DOHH2 (cell line): ENCODE measurements at regions not wholly inside any gene's neighbourhood (a gene's known extent, or its start where the extent isn't known, plus 50 kb on each side); places are given as distances from the start of the nearest gene placed in this dataset.

Source experiments
- H3F3A ChIP-seq: fragments of 200-600 bp; sonication (generic), shearing (Covaris generic); 2 replicates; pipeline ENCODE4 v1.6.0; 2016; ENCODE audit warnings: antibody characterized with exemption, mild to moderate bottlenecking; ENCODE audit not compliant: control insufficient read depth, insufficient read depth
- H3K27ac ChIP-seq: fragments of 200-600 bp; sonication (generic); 2 replicates; pipeline ENCODE4 v1.5.1; 2014; ENCODE audit warnings: low read depth, mild to moderate bottlenecking, low read length, moderate library complexity
- H3K27me3 ChIP-seq: fragments of 200-600 bp; sonication (generic); 2 replicates; pipeline ENCODE4 v1.6.1; 2014; ENCODE audit warnings: mild to moderate bottlenecking, low read length, mixed read lengths; ENCODE audit not compliant: control insufficient read depth
- H3K36me3 ChIP-seq: fragments of 200-600 bp; sonication (generic); 2 replicates; pipeline ENCODE4 v1.6.1; 2014; ENCODE audit warnings: mild to moderate bottlenecking, low read length, moderate library complexity, mixed read lengths; ENCODE audit not compliant: control insufficient read depth
- H3K4me1 ChIP-seq: fragments of 200-600 bp; sonication (generic); 2 replicates; pipeline ENCODE4 v1.6.1; 2014; ENCODE audit warnings: mild to moderate bottlenecking, low read length, mixed read lengths; ENCODE audit not compliant: control insufficient read depth
- H3K4me2 ChIP-seq: fragments of 200-600 bp; sonication (generic); 2 replicates; pipeline ENCODE4 v1.6.0; 2014; ENCODE audit warnings: mild to moderate bottlenecking, low read length, moderate library complexity
- H3K4me3 ChIP-seq: fragments of 200-600 bp; sonication (generic); 2 replicates; pipeline ENCODE4 v1.5.1; 2014; ENCODE audit warnings: mild to moderate bottlenecking, low read length, mixed read lengths
- H3K79me2 ChIP-seq: fragments of 200-600 bp; sonication (generic); 2 replicates; pipeline ENCODE4 v1.6.1; 2014; ENCODE audit warnings: mild to moderate bottlenecking, low read length, mixed read lengths; ENCODE audit not compliant: control insufficient read depth
- H3K9me2 ChIP-seq: fragments of 200-600 bp; sonication (generic); replicated peaks from 2 replicates; pipeline ENCODE4 v1.6.1; 2014; ENCODE audit warnings: mild to moderate bottlenecking, low read length, mixed read lengths; ENCODE audit not compliant: control insufficient read depth
- H3K9me3 ChIP-seq: fragments of 200-600 bp; sonication (generic); 2 replicates; pipeline ENCODE4 v1.6.1; 2014; ENCODE audit warnings: antibody characterized with exemption, low read length, mixed read lengths; ENCODE audit not compliant: control insufficient read depth, insufficient read depth
- H4K20me1 ChIP-seq: fragments of 200-600 bp; sonication (generic); 2 replicates; pipeline ENCODE4 v1.6.0; 2014; ENCODE audit warnings: low read depth, mild to moderate bottlenecking, antibody characterized with exemption, low read length, moderate library complexity; ENCODE audit not compliant: control insufficient read depth, insufficient read depth
- EZH2phosphoT487 ChIP-seq: fragments of 200-600 bp; sonication (generic); IDR thresholded peaks from 2 replicates; pipeline ENCODE4 v1.6.1; 2017; ENCODE audit warnings: borderline replicate concordance, mild to moderate bottlenecking, antibody characterized with exemption, low read length, moderate library complexity, mixed read lengths
- TF ChIP-seq, protein P1 (sequence below): fragments of 200-600 bp; sonication (generic); IDR thresholded peaks from one replicate; pipeline ENCODE4 v1.5.1; 2014; ENCODE audit warnings: antibody characterized with exemption, mild to moderate bottlenecking, low read depth, low read length; ENCODE audit not compliant: poor library complexity, severe bottlenecking

DNA sequence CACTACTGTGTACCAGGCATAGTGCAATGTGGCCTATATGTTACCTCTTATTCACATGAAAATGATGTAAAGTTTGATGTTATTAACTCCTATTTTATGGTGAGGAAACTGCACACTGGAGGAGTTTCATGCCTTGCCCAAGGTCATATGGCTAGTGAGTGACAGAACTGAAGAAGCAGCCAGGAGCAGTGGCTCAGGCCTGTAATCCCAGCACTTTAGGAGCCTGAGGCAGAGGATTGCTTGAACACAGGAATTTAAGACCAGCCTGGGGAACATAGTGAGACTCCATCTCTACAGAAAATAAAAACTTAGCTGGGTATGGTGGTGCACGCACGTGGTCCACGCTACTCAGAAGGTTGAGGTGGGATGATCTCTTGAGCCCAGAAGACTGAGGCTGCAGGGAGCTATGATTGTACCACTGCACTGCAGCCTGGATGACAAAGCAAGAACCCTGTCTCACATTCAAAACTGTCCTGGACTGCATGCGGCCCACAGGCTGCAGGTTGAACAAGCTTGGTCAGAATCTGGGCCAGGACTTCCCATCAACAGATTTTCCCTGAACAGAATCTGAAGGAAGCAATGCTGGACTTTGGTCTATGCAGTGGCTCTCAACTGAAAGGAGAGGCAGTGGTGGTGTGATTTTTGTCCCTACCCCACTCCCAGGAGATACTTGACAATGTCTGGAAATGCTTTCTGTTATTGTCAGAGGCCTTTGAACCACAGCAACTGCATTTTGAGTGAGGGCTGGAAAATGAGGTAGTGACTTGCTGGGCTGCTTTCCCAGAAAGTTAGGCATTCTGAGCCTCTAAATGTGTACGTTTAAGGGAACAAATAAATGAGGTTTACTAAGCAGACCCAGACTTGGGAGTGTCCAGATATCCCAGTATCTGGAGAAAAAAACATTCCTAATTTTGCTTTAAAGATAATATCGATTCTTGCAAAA, 479.5 kb downstream of the TMEM114 start:
- H3K79me2 ChIP-seq: no peaks in the 10 kb centered on the region
- no peaks in the 10 kb centered on the region; the same call in 1 of the 2 replicates for H3K9me3 ChIP-seq
- H3K27me3 ChIP-seq: no peaks in the 10 kb centered on the region
- TF ChIP-seq, protein P1, sequence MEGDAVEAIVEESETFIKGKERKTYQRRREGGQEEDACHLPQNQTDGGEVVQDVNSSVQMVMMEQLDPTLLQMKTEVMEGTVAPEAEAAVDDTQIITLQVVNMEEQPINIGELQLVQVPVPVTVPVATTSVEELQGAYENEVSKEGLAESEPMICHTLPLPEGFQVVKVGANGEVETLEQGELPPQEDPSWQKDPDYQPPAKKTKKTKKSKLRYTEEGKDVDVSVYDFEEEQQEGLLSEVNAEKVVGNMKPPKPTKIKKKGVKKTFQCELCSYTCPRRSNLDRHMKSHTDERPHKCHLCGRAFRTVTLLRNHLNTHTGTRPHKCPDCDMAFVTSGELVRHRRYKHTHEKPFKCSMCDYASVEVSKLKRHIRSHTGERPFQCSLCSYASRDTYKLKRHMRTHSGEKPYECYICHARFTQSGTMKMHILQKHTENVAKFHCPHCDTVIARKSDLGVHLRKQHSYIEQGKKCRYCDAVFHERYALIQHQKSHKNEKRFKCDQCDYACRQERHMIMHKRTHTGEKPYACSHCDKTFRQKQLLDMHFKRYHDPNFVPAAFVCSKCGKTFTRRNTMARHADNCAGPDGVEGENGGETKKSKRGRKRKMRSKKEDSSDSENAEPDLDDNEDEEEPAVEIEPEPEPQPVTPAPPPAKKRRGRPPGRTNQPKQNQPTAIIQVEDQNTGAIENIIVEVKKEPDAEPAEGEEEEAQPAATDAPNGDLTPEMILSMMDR: no peak
- no peak for TF ChIP-seq EZH2phosphoT487
- no peaks in the 10 kb centered on the region for H3K9me2 ChIP-seq
- no peaks in the 10 kb centered on the region for H4K20me1 ChIP-seq
- no peak overlapping the region for H3K27ac ChIP-seq
- H3F3A ChIP-seq: no peaks in the 10 kb centered on the region
- H3K4me3 ChIP-seq: no peak overlapping the region
- H3K4me2 ChIP-seq: no peak overlapping the region
- H3K36me3 ChIP-seq: no peaks in the 10 kb centered on the region
- no peaks in the 10 kb centered on the region for H3K4me1 ChIP-seq

DNA sequence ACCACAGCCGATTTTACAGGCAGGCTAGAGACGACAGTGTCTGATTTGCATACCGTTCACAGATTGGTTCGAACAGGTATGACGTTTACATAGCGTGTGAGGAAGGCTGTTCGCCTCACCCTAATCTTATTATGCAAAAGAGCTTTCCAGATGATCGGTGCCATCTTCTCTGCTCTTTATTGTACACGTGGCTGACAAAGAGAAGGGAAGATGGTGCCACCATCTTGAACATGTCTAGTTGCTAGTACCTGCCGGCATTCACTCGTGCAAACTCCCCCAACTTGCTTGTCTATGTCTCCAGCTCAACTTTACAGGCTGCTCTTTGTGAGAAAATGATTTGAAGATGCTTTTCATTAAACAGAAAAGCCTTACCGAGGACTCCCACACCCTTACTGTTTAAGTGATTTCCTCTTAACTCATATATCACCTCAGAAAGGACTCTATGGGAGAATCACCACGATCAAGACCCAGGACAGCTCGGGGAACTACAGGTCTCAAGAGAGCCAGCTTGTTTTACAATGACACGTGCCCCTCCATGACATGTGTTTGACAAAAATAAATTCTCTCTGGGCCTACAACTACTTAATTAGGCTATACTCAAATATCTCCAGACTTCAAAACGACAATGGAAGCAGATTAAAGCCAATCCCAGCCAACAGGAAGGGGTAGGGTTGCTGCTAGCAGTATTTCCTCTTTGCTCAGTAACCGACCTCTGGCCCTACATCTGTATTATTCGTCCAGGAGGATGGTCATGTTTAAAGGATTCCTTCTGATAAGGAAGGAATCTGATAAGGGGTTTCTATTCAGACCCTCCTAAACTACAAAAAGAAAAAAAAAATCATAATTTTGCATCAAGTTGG, 480.6 kb downstream of the TMEM114 start:
- Histone ChIP-seq H3K27ac (no peak overlapping the region), H3K27me3 (no peaks in the 10 kb centered on the region), H4K20me1 (no peaks in the 10 kb centered on the region), H3K9me2 (no peaks in the 10 kb centered on the region), H3K36me3 (no peaks in the 10 kb centered on the region), H3K4me3 (no peak overlapping the region), H3K79me2 (no peaks in the 10 kb centered on the region), H3K4me2 (no peak overlapping the region), H3K4me1 (no peaks in the 10 kb centered on the region), H3K9me3 (no peaks in the 10 kb centered on the region; the same call in 1 of the 2 replicates), H3F3A (no peaks in the 10 kb centered on the region)
- no peak for TF ChIP-seq EZH2phosphoT487
- TF ChIP-seq, protein P1: no peak

DNA sequence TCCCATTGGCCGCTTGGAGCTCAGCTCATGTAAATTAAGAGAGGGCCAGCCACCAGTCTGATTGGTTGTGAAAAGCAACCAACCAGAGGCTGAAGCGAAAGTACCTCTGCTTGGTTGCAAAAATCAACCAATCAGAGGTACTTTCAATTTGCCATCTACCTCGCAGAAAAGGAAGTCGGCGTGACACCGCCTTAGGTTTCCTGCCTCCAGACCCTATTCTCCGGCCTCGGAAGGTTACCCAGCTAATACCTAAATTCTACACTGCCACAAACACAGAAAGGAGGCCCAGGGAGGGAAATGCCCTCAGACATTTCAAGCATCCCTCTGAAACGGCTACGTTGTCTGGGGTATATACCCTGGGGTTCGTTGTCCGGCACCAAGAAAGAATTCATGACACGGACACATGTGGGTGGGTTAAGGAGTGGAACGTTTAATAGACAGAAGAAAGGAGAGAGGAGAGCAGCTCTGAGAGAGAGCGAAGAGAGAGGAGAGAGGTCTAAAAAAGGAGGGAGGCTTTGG, 481.3 kb downstream of the TMEM114 start:
- no peaks in the 10 kb centered on the region for H3K4me1 ChIP-seq
- TF ChIP-seq, protein P1: no peak
- no peak for TF ChIP-seq EZH2phosphoT487
- no peaks in the 10 kb centered on the region for H3K36me3 ChIP-seq
- H3K27me3 ChIP-seq: no peaks in the 10 kb centered on the region
- no peak overlapping the region for H3K4me3 ChIP-seq
- H4K20me1 ChIP-seq: no peaks in the 10 kb centered on the region
- H3K27ac ChIP-seq: no peak overlapping the region
- H3F3A ChIP-seq: no peaks in the 10 kb centered on the region
- no peaks in the 10 kb centered on the region; the same call in 1 of the 2 replicates for H3K9me3 ChIP-seq
- H3K9me2 ChIP-seq: no peaks in the 10 kb centered on the region
- H3K4me2 ChIP-seq: no peak overlapping the region
- H3K79me2 ChIP-seq: no peaks in the 10 kb centered on the region
